Midbrain (tissue), 1 donor: ENCODE measurements at regions not wholly inside any gene's neighbourhood (a gene's known extent, or its start where the extent isn't known, plus 50 kb on each side); places are given as distances from the start of the nearest gene placed in this dataset.

Experiments
- DNase-seq: peaks from one replicate; lab custom pipeline; 2025; lab: John Stamatoyannopoulos, UW

DNA sequence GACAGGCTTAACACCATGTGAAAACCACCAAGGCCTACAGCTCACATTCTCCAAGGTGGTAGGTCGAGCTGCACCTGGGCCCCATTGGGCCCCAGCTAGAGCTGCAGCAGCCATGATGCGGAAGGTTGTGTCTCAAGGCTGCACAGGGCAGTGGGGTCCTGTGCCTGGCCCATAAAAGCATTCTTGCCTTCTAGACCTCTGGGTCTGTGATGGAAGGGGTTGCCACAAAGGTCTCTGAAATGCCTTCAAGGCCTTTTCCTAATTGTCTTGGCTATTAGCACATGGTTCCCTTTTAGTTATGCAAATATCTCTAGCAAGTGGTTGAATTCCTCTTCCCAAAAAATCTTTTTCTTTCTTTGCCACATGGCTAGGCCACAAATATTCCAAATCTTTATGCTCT, 52.5 kb upstream of the C11orf58 start:
- no peak for DNase-seq

DNA sequence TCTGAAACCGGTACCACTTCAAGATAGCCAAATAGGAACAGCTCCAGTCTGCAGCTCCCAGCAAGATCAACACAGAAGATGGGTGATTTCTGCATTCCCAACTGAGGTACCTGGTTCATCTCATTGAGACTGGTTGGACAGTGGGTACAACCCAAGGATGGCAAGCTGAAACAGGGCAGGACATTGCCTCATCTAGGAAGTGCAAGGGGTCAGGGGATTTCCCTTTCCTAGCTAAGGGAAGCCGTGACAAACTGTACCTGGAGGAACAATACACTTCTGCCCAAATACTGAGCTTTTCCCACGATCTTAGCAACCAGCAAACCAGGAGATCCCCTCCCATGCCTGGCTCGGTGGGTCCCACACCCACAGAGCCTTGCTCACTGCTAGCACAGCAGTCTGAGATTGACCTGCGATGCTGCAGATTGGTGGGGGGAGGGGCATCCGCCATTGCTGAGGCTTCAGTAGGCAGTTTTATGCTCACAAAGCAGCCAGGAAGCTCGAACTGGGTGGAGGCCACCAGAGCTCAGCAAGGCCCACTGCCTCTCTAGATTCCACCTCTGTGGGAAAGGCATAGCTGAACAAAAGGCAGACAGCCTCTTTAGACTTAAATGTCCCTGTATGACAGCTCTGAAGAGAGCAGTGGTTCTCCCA, 59.9 kb upstream of the C11orf58 start:
- DNase-seq: no peak

GRCh38 chr11:16669799-16670415, 68.5 kb upstream of the C11orf58 start:
- no peak for DNase-seq

- no peak for DNase-seq
These were observed 105.9 kb upstream of the C11orf58 start for GRCh38 chr11:16632295-16633200.

- DNase-seq: no peak
These were observed 107.8 kb upstream of the C11orf58 start for GRCh38 chr11:16630651-16631050.

DNA sequence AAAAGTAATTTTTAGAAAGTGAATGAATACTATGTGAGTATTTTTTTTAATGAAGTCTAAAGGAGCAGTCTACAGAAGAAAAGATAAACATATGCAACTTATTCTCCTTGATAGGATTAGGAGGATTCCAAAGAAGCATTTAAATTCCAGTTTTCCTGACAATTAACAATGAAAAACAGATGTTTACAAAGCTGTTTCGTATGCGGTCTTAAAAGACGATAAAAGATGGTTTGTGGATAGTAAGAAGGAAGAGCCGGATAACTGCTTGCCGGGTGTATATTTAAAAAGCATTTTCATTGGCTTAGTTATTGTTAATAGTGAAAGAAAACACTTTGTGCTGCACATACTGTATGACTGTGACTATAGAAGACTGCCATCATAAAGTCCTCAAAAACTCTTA, 120.0 kb upstream of the C11orf58 start:
- DNase-seq: no peak

- no peak for DNase-seq
These were observed 123.0 kb upstream of the C11orf58 start for GRCh38 chr11:16615480-16615879.

DNA sequence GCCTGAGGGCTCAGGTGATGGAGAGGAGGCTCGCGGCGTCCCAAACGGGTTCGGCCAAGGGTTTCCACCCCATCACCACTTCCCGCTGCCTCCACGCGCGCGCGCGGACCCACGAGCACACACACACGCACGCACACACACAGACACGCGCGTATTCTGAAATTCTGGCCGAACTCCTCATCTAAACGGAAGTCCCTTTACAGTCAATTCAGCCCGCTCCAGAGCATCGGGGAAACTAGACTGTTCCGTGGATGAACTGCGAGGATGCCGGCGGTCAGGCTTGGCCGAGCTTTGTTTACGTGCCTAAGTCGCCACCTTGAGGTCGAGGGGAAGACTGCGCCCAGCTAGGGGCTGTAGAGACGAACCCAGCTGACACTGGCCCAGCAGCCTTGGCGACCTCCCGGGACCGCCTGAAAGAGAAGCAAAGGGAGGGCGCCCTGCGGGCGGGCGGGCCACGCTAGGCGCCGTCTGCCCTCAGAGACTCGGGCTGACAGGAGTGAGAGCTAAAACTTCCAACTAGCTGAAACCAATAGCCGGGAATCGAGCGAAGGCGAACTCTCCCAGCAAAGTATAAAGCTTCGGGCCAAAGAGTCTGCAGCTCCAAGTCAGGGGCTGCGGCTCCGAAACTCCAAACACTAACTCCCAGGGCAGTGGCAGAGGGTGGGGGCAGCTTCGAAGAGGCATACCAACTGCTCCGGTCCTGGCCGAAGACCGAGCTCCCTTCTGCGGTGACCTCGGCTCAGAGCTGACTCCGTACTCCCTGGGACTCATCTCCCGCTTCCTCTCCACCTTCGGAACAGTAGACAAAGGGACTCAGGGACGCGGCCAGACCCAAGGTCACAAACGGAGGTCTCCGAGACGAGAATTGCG, 124.7 kb upstream of the C11orf58 start:
- peak; percentile 88 for DNase-seq

DNA sequence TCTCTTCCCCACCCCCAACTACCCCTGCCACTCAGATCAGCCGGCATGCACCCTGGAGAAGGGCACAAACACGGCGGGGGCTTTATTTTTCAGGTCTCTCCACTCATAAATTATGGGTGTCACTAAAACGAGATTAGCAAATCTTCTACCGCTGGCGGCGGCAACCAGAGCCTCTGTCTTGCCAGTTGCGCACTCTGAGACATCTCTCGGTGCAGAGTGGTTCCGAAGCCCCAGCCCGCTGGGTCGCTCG, 125.3 kb upstream of the C11orf58 start:
- DNase-seq: no peak

GRCh38 chr11:16612566-16613261, 125.7 kb upstream of the C11orf58 start:
- no peak for DNase-seq

GRCh38 chr11:16611926-16612565, 126.4 kb upstream of the C11orf58 start:
- DNase-seq: no peak

DNA sequence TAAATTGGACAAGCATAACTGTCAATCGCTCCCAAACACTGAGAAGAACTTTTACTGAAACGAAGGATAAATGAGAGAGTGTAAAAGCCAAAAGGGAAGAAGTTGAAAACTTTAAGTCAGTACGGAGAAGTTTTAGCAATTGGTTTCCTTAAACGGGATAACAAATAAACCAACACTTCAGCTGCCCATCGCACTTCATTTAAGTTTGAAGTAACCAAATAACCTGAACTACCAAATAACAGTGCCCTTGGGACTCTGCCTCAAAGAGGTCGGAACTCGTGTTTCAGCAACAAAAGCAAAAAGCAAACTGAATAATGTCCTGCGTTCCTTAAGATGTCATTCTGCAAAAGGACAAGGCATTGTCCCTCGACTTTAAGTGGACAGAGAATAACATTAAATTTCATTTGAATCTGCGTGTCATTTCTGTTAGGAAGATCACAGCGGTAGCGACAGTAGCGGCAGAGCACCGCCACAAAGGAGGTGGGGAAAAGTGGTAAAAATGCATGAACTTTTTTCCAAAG, 127.0 kb upstream of the C11orf58 start:
- no peak for DNase-seq

DNA sequence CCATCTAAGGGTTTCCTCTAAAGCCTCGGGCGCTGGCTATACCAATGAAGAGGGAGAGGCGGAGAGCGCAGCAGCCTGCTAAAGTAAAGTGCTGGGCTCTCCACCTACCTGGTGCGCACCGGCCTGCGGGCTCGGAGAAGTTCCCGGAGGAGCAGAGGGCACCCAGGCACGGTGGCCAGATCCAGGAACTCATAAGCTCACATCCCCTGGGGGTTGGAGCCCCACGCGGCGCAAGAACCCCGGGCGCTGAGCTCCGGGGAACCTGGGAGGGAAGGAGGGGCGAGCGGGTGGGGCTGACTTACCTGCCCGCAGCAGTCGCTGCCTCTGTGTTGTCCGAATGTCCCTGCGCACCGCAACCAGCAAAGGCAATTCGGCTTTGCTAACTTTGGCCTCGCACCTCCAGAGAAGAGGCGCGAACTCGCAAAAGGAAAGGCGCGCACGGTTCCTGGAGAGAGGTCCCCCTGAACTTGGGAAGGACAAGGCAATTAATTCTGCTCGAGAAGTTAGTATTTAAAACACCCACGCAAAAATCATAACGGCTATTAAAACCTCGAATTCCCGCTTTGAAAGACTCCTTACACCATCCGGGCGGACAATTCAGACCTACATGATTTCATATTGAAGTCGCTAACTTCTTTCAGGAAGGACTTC, 127.6 kb upstream of the C11orf58 start:
- DNase-seq: no peak

DNA sequence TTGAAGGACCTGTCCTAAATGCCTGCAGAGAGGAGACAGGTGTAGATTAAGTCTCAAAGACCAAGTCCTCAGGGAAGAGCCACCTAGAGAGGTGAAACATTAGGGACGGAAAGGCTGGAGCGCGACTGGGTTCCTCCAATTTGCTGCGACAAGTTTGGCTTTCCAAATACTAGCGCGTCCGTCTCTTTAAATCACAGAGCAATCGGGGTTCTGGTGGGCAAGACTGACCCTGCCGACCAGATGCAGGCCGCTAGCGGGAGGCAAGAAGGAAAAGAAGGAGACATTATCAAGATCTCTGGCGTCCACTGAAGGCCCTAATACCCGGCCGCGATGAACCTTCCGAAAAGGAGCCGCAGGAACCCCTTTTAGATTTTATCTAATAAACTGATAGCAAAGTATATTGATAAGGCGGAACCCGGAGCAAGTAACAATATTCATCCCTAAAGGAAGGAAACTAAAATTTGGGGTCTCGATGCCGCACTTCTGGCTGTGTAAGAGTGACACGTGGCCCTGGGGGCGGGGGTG, 128.2 kb upstream of the C11orf58 start:
- DNase-seq: no peak

GRCh38 chr11:16609769-16610168, 128.7 kb upstream of the C11orf58 start:
- DNase-seq: no peak

DNA sequence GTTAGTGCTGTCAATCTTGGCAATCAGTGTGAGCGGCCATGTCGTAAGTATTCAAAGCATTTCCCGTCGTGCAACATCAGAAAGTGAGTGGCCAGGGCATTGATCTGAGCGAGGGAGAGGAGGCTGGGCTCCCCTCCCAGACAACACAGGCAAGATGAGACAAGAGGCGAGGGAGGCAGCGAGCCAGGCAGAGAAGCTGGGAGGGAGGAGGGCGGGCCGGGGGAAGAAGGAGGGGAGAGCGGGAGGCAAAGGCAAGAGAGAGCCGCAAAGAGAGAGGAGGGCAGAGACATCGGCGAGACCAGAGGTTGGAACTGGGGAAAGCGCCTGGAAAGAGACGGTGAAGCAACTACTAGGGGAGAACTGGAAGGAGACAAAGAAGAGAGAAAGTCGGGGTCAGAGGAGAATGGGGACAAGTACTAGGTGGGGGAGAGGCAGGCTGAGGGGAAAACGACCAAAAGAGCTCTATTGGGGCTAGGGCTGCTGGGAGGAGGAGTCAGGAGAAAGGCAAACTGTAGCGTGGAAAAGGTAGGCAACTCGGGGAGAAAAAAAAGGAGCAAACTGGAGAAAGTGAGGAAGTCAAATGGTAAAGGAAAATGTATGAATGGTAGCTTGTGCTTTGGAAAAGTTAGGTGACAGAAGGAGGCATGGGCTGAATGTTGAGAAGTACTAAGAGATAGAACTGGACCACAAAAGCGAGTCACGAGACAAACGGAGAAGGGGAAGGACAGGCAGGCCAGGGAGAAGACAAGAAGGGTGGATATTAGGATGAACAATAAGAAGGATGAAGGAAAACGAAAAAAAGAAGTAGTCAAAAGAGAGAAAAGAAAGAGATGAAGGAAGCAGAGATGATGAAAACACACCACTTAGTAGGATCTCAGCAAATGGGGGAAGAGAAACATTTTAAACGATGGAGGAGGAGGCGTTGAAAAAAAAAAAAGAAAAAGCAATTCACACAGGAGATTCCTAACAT, 130.5 kb upstream of the C11orf58 start:
- peak; percentile 50 for DNase-seq

- DNase-seq: peak; percentile 51
These were observed 131.4 kb upstream of the C11orf58 start for GRCh38 chr11:16606784-16607674.
